H1 (cell line): ENCODE measurements at regions not wholly inside any gene's neighbourhood (a gene's known extent, or its start where the extent isn't known, plus 50 kb on each side); places are given as distances from the start of the nearest gene placed in this dataset.

ENCODE experiments used
- ASH2L ChIP-seq: fragments of 200-600, 300-600 bp; sonication (generic); IDR thresholded peaks from one replicate; pipeline ENCODE4 v1.7.1; 2017; ENCODE audit warnings: low read length
- ATF3 ChIP-seq: IDR thresholded peaks from 2 replicates; pipeline ENCODE4 v1.6.1; 2011; ENCODE audit warnings: low read depth, mild to moderate bottlenecking, low read length; ENCODE audit not compliant: insufficient read depth
- CHD7 ChIP-seq: fragments of 300-600 bp; sonication (generic); IDR thresholded peaks from 2 replicates; pipeline ENCODE4 v1.7.1; 2012; ENCODE audit warnings: low read length, moderate library complexity, mild to moderate bottlenecking, inconsistent platforms; ENCODE audit not compliant: insufficient replicate concordance
- NANOG ChIP-seq: IDR thresholded peaks from 2 replicates; pipeline ENCODE4 v1.6.1; 2011; ENCODE audit warnings: low read length, low read depth, mild to moderate bottlenecking, inconsistent platforms; ENCODE audit not compliant: insufficient read depth, poor library complexity, severe bottlenecking
- SIRT6 ChIP-seq: IDR thresholded peaks from one replicate; pipeline ENCODE4 v1.7.1; 2012; ENCODE audit warnings: low read length, inconsistent platforms

GRCh38 chr11:96865020-96865419 lies 475.2 kb downstream of the JRKL start (continued):
- TF ChIP-seq CHD7: no peak
- TF ChIP-seq SIRT6: no peak
- TF ChIP-seq ATF3: no peak
- TF ChIP-seq ASH2L: no peak
- no peak for TF ChIP-seq NANOG
